Pancreas (tissue), 10 donors: ENCODE measurements at regions not wholly inside any gene's neighbourhood (a gene's known extent, or its start where the extent isn't known, plus 50 kb on each side); places are given as distances from the start of the nearest gene placed in this dataset.
"Not testable (repeated sequence)": the region's sequence is repeated elsewhere in the genome, so short reads cannot be mapped to it uniquely, and the experiment has no call there.

Experiments used
- ATAC-seq, 4 donors: fragments of 200-7000 bp; cut with Tn5 transposase; one replicate each; pipeline versions ENCODE4 v1.8.0 to v1.9.1; 2020; ENCODE audit warnings: mild to moderate bottlenecking in 4 of 4, moderate library complexity in 4 of 4
- DNase-seq, 6 donors: peaks; one replicate each; pipeline ENCODE4 v3.0.0-alpha.2; 2020
- FAIRE-seq: peaks from 2 replicates; lab custom pipeline; 2012; peaks lifted over from hg19 to GRCh38; lab: Jason Lieb, UNC
- H3K27ac ChIP-seq, 4 donors: fragments of 200-600 bp; sonication (generic); 1 replicate in 3 of 4; 2 replicates in 1 of 4; pipeline versions ENCODE4 v1.5.0 to v1.8.0; 2020
- H3K27me3 ChIP-seq, 4 donors: fragments of 200-600 bp; one replicate each; pipeline ENCODE4 v1.8.0; 2021
- H3K36me3 ChIP-seq, 3 donors: fragments of 200-600 bp; sonication (generic) in 1 of 3; one replicate each; pipeline versions ENCODE4 v1.5.0 to v1.8.0; 2020 to 2021
- H3K4me1 ChIP-seq, 3 donors: fragments of 200-600 bp; one replicate each; pipeline ENCODE4 v1.8.0; 2021
- H3K4me3 ChIP-seq, 4 donors: fragments of 200-600 bp; sonication (generic) in 2 of 4; one replicate each; pipeline versions ENCODE4 v1.5.0 to v1.8.0; 2020 to 2021
- H3K9me3 ChIP-seq, 4 donors: fragments of 200-600 bp; one replicate each; pipeline ENCODE4 v1.8.0; 2021
- WGBS, 2 donors: extraction: QIAGEN DNeasy Blood & Tissue Kit; methylation state at CpG; one replicate each; pipeline ENCODE4 v1.1.7; 2013; 5-methylcytosine and 5-hydroxymethylcytosine counted together
- intact Hi-C, 3 donors: fragments of 100-400 bp; cut with DNase I; formaldehyde crosslinking; loops; one replicate each; pipeline versions ENCODE4 v1.11.1 to v1.14.2; 2022
- TF ChIP-seq, protein P1 (sequence below), 4 donors: fragments of 200-600 bp; sonication (generic) in 3 of 4; IDR thresholded peaks; one replicate each; pipeline versions ENCODE4 v1.5.0 to v1.8.0; 2021; ENCODE audit warnings: antibody characterized with exemption in 4 of 4
- donor health status: healthy with polysubstance abuse.
- donor health status: DM: no; HTN: no; CAD: no; lungs with moderate emphysema.
- donor health status: DM: no; HTN: no; CAD: no.
- donor health status: control.
- donor health status: control.
- donor health status: Bipolar disorder and iron deficiency.
- donor health status: DM: yes; HTN: yes; CAD: no.
- donor health status: DM: no; HTN: no; CAD: no.
- donor health status: DM: no; HTN: no; CAD: no.
- donor health status: DM: yes; HTN: yes; CAD: no.

DNA sequence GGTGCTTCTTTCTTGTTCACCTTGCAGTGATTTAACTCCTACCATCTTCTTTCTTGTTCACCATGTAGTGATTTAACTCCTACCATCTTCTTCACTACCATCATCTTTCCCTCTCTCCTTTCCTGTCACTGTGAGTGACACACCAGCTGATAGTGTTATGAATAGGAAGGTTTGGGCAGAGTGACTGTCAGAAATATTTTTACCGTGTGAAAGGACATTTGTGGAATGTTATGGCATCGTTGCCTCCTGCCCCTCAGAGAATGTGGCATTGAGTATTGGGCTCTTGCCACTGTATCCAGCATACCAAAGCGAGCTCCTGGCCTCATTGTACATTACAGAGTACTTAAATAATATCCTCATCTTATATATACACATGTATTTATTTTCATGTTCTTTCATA lies 90.8 kb upstream of the AMOT start:
- no peak overlapping the region for H3K4me3 ChIP-seq
- FAIRE-seq: no peak
- H3K9me3 ChIP-seq: no peaks in the 10 kb centered on the region
- no peak overlapping the region for H3K27ac ChIP-seq
- DNase-seq: no peak
- TF ChIP-seq, protein P1, sequence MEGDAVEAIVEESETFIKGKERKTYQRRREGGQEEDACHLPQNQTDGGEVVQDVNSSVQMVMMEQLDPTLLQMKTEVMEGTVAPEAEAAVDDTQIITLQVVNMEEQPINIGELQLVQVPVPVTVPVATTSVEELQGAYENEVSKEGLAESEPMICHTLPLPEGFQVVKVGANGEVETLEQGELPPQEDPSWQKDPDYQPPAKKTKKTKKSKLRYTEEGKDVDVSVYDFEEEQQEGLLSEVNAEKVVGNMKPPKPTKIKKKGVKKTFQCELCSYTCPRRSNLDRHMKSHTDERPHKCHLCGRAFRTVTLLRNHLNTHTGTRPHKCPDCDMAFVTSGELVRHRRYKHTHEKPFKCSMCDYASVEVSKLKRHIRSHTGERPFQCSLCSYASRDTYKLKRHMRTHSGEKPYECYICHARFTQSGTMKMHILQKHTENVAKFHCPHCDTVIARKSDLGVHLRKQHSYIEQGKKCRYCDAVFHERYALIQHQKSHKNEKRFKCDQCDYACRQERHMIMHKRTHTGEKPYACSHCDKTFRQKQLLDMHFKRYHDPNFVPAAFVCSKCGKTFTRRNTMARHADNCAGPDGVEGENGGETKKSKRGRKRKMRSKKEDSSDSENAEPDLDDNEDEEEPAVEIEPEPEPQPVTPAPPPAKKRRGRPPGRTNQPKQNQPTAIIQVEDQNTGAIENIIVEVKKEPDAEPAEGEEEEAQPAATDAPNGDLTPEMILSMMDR (IDR thresholded peaks at IDR 0.05): no peak
- WGBS, 2 donors: 31 to 39% methylated on average over 3 of the region's 3 CpGs
- H3K4me1 ChIP-seq: no peaks in the 10 kb centered on the region
- intact Hi-C loops: no loop called here
- ATAC-seq: no peak
- H3K36me3 ChIP-seq: no peaks in the 10 kb centered on the region
- peaks cover 0 to 10% (median 0%) of the 10 kb centered on the region in 4 donors for H3K27me3 ChIP-seq

DNA sequence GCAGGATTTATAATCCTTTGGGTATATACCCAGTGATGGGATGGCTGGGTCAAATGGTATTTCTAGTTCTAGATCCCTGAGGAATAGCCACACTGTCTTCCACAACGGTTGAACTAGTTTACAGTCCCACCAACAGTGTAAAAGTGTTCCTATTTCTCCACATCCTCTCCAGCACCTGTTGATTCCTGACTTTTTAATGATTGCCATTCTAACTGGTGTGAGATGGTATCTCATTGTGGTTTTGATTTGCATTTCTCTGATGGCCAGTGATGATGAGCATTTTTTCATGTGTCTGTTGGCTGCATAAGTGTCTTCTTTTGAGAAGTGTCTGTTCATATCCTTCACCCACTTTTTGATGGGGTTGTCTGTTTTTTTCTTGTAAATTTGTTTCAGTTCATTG lies 82.8 kb upstream of the AMOT start:
- H3K4me1 ChIP-seq, H3K4me3 ChIP-seq, intact Hi-C loops, FAIRE-seq, H3K36me3 ChIP-seq, ATAC-seq, DNase-seq, H3K27me3 ChIP-seq, H3K9me3 ChIP-seq, H3K27ac ChIP-seq: not testable (repeated sequence)
- WGBS, 2 donors: 40 to 58% methylated on average over 1 of the region's 1 CpG

- H3K36me3 ChIP-seq: no peaks in the 10 kb centered on the region
- FAIRE-seq (no peak), ATAC-seq (no peak), DNase-seq (no peak)
- H3K4me1 ChIP-seq: no peaks in the 10 kb centered on the region
- TF ChIP-seq, protein P1 (IDR thresholded peaks at IDR 0.05): no peak
- intact Hi-C loops: no loop called here
- no peak overlapping the region for H3K27ac ChIP-seq
- no peaks in the 10 kb centered on the region for H3K27me3 ChIP-seq
- H3K9me3 ChIP-seq: no peaks in the 10 kb centered on the region
- no peak overlapping the region for H3K4me3 ChIP-seq
Observed at GRCh38 chrX:112913807-112914206, 73.2 kb upstream of the AMOT start.

- Histone ChIP-seq H3K4me3 (no peak overlapping the region), H3K27me3 (peaks cover 0 to 8% (median 0%) of the 10 kb centered on the region in 4 donors), H3K27ac (no peak overlapping the region), H3K4me1 (no peaks in the 10 kb centered on the region), H3K9me3 (no peaks in the 10 kb centered on the region), H3K36me3 (no peaks in the 10 kb centered on the region)
- FAIRE-seq (no peak), DNase-seq (no peak), ATAC-seq (no peak)
- TF ChIP-seq, protein P1 (IDR thresholded peaks at IDR 0.05): no peak
- intact Hi-C loops: no loop called here
Observed at GRCh38 chrX:112910418-112910817, 69.8 kb upstream of the AMOT start.

GRCh38 chrX:112901869-112902725 lies 61.5 kb upstream of the AMOT start:
- TF ChIP-seq, protein P1 (IDR thresholded peaks at IDR 0.05): no peak
- DNase-seq: no peak
- no peaks in the 10 kb centered on the region for H3K9me3 ChIP-seq
- H3K4me1 ChIP-seq: no peaks in the 10 kb centered on the region
- intact Hi-C loops: no loop called here
- H3K36me3 ChIP-seq: no peaks in the 10 kb centered on the region
- no peak overlapping the region for H3K27ac ChIP-seq
- no peak overlapping the region for H3K4me3 ChIP-seq
- H3K27me3 ChIP-seq: peaks cover 0 to 18% (median 0%) of the 10 kb centered on the region in 4 donors
- FAIRE-seq: no peak
- no peak for ATAC-seq
- 53 to 60% methylated on average over 3 of the region's 3 CpGs for WGBS, 2 donors
